MCF 10A (cell line): ENCODE measurements at regions not wholly inside any gene's neighbourhood (a gene's known extent, or its start where the extent isn't known, plus 50 kb on each side); places are given as distances from the start of the nearest gene placed in this dataset.

Experiments used
- BruUV-seq: library from RNA; stranded (reverse); fragments of 400-500 nt; replicated peaks from 2 replicates; lab custom pipeline; 2021; lab: Mats Ljungman, UMichigan
- CTCF ChIA-PET: fragments of 300-600 bp; sonication (Branson Sonifier 250); formaldehyde crosslinking; extraction: SDS; loops from one replicate; lab custom pipeline; 2021; ENCODE audit warnings: antibody characterized with exemption, inconsistent platforms; lab: Yijun Ruan, JAX
- POLR2A ChIA-PET: fragments of 300-600, 350-650 bp; sonication (Branson Sonifier 250); formaldehyde crosslinking; extraction: SDS; loops from one replicate; lab custom pipeline; 2020; ENCODE audit warnings: antibody characterized with exemption, inconsistent platforms; lab: Yijun Ruan, JAX
- DNase-seq: peaks from one replicate; pipeline ENCODE4 v3.0.0-alpha.2; 2018; ENCODE audit not compliant: unreplicated experiment
- H3K27ac Mint-ChIP-seq: one replicate; pipeline ENCODE4 v1.8.0; 2022; ENCODE audit warnings: mild to moderate bottlenecking, low read depth, mixed read lengths; ENCODE audit not compliant: unreplicated experiment
- H3K27me3 Mint-ChIP-seq: one replicate; pipeline ENCODE4 v1.8.0; 2022; ENCODE audit warnings: mixed read lengths; ENCODE audit not compliant: insufficient read depth, unreplicated experiment
- H3K36me3 Mint-ChIP-seq: one replicate; pipeline ENCODE4 v1.8.0; 2022; ENCODE audit warnings: mild to moderate bottlenecking, moderate library complexity, mixed read lengths; ENCODE audit not compliant: insufficient read depth, unreplicated experiment
- H3K4me1 Mint-ChIP-seq: one replicate; pipeline ENCODE4 v1.8.0; 2022; ENCODE audit warnings: mixed read lengths; ENCODE audit not compliant: insufficient read depth, unreplicated experiment
- H3K4me3 Mint-ChIP-seq: one replicate; pipeline ENCODE4 v1.8.0; 2022; ENCODE audit warnings: mild to moderate bottlenecking, moderate library complexity, mixed read lengths; ENCODE audit not compliant: unreplicated experiment
- H3K9me3 Mint-ChIP-seq: one replicate; pipeline ENCODE4 v1.8.0; 2022; ENCODE audit warnings: mixed read lengths; ENCODE audit not compliant: unreplicated experiment
- intact Hi-C: fragments of 100-400 bp; cut with micrococcal nuclease; formaldehyde crosslinking; loops from 2 replicates; pipeline ENCODE4 v1.14.1; 2022
- TF ChIP-seq, protein P1 (sequence below): fragments of 200-600 bp; IDR thresholded peaks from one replicate; pipeline ENCODE4 v1.8.0; 2022; ENCODE audit warnings: antibody characterized with exemption, mild to moderate bottlenecking; ENCODE audit not compliant: unreplicated experiment

DNA sequence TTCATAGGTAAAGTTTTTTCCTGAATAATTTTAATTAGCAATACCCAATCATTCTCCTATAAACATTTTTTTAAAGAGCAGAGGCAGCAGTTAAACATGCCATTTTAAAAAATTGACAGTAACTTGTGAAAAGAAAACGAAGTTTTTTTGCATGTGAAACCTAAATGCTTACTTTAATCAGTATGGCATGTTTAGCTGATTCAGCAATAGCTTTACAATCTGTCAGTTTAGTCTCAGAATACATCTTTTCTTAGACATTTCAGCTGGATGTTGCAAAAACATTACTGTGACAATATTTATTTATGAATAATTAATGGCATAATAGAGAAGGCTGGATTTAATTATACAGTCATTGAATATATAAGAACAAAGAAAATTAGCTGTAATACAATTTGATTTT, 1132.4 kb upstream of the ADGRL2 start:
- no peaks in the 10 kb centered on the region for H3K9me3 Mint-ChIP-seq
- POLR2A ChIA-PET: no interaction called here

DNA sequence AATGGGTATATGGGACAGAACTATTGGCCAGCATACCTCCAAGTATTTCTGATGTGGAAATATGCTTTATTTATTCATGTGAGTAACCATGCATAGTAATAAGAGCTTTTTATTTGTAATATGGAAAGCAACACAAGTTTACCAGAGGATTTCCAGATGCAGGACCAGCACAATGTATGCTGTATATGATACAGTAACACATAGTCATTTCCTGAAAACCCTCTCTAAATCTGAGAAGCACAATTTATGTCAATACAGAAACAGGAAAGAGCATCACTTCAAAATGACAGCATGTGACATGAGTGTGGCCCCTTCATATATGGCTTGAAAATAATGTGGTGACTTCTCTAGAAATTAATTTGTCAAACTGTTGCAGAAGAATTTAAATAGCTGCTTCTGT, 1134.7 kb upstream of the ADGRL2 start:
- TF ChIP-seq, protein P1, sequence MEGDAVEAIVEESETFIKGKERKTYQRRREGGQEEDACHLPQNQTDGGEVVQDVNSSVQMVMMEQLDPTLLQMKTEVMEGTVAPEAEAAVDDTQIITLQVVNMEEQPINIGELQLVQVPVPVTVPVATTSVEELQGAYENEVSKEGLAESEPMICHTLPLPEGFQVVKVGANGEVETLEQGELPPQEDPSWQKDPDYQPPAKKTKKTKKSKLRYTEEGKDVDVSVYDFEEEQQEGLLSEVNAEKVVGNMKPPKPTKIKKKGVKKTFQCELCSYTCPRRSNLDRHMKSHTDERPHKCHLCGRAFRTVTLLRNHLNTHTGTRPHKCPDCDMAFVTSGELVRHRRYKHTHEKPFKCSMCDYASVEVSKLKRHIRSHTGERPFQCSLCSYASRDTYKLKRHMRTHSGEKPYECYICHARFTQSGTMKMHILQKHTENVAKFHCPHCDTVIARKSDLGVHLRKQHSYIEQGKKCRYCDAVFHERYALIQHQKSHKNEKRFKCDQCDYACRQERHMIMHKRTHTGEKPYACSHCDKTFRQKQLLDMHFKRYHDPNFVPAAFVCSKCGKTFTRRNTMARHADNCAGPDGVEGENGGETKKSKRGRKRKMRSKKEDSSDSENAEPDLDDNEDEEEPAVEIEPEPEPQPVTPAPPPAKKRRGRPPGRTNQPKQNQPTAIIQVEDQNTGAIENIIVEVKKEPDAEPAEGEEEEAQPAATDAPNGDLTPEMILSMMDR: no peak
- POLR2A ChIA-PET: no interaction called here
- no peaks in the 10 kb centered on the region for H3K9me3 Mint-ChIP-seq
- CTCF ChIA-PET: interaction anchor here (0.8 kb wide), 1 partner anchor 10 kb away, joined by 3 read pairs; no protein-coding TSS in a partner anchor
- intact Hi-C loops: no loop called here
- no peak overlapping the region for H3K4me3 Mint-ChIP-seq
- BruUV-seq: no TSS peak
- no peak for DNase-seq
- H3K36me3 Mint-ChIP-seq: no peaks in the 10 kb centered on the region
- no peaks in the 10 kb centered on the region for H3K4me1 Mint-ChIP-seq
- H3K27ac Mint-ChIP-seq: no peak overlapping the region
- no peaks in the 10 kb centered on the region for H3K27me3 Mint-ChIP-seq

More for the DNA sequence above, 1132.4 kb upstream of the ADGRL2 start:
- no TSS peak for BruUV-seq
- no peaks in the 10 kb centered on the region for H3K4me1 Mint-ChIP-seq
- no peak for DNase-seq
- CTCF ChIA-PET: no interaction called here
- no peaks in the 10 kb centered on the region for H3K36me3 Mint-ChIP-seq
- intact Hi-C loops: no loop called here
- no peak overlapping the region for H3K4me3 Mint-ChIP-seq
- TF ChIP-seq, protein P1: no peak
- no peak overlapping the region for H3K27ac Mint-ChIP-seq
- H3K27me3 Mint-ChIP-seq: no peaks in the 10 kb centered on the region

DNA sequence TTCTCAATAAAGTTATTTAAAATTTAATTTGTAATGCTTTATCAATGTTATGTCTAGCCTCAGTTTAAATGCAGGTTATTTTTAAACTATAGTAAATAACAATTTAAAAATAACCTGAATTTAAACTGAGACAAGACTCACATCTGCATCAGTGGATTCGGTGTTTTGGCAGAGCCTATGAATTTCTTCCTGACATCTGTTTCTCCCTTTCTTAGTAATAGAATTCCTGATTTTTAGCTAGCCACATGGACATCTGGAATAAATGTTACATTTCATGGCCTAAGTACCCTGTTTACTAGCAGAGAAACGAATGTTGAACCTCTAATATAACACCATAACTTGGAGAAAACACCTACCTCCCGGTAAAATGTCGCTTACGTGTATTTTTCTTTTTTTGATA, 1141.6 kb upstream of the ADGRL2 start:
- CTCF ChIA-PET: no interaction called here

DNA sequence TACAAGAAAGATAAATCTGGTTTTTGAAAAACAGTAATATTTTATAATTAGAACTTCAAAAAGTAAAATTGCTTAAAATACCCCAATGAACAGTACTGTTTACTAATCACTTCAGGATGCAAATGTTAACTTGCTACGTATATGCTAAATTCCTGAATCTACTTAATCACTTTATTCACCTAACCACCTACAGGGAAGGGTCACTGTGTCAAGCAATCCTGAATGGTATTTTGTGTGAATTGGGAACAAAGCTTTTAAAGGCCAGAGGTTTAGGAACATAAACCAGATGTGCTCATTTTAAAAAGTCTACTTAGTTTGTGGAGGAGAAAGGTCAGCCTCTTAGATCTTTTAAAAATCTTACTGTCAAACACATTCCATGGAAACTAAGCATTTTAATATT, 1143.0 kb upstream of the ADGRL2 start:
- POLR2A ChIA-PET: no interaction called here
- CTCF ChIA-PET: interaction anchor here (0.6 kb wide), 1 partner anchor 1078 kb away, joined by 3 read pairs; no protein-coding TSS in a partner anchor
- H3K36me3 Mint-ChIP-seq: no peaks in the 10 kb centered on the region
- H3K4me1 Mint-ChIP-seq: peaks cover 15% of the 10 kb centered on the region
- BruUV-seq: no TSS peak
- TF ChIP-seq, protein P1: no peak
- no peak for DNase-seq
- H3K9me3 Mint-ChIP-seq: no peaks in the 10 kb centered on the region
- H3K4me3 Mint-ChIP-seq: no peak overlapping the region
- no peaks in the 10 kb centered on the region for H3K27me3 Mint-ChIP-seq
- H3K27ac Mint-ChIP-seq: no peak overlapping the region
- intact Hi-C loops: no loop called here

More for the DNA sequence above, 1141.6 kb upstream of the ADGRL2 start:
- Mint-ChIP-seq H3K27me3 (no peaks in the 10 kb centered on the region), H3K36me3 (no peaks in the 10 kb centered on the region), H3K9me3 (no peaks in the 10 kb centered on the region), H3K27ac (no peak overlapping the region), H3K4me1 (peaks cover 15% of the 10 kb centered on the region), H3K4me3 (no peak overlapping the region)
- TF ChIP-seq, protein P1: no peak
- BruUV-seq: no TSS peak
- POLR2A ChIA-PET: no interaction called here
- DNase-seq: no peak
- intact Hi-C loops: no loop called here
